Endodermal cell (in vitro differentiated cells): ENCODE measurements at regions not wholly inside any gene's neighbourhood (a gene's known extent, or its start where the extent isn't known, plus 50 kb on each side); places are given as distances from the start of the nearest gene placed in this dataset.

Experiments used
- DNase-seq: peaks from one replicate; pipeline ENCODE4 v3.0.0-alpha.2; 2017
- H3K27ac ChIP-seq: 2 replicates; pipeline ENCODE4 v1.5.1; 2013; ENCODE audit warnings: mild to moderate bottlenecking, low read depth, low read length, moderate library complexity
- H3K27me3 ChIP-seq: 2 replicates; pipeline ENCODE4 v1.6.1; 2013; ENCODE audit warnings: mild to moderate bottlenecking, low read length, moderate library complexity; ENCODE audit not compliant: insufficient read depth, control insufficient read depth, poor library complexity, severe bottlenecking
- H3K36me3 ChIP-seq: 2 replicates; pipeline ENCODE4 v1.7.0; 2013; ENCODE audit warnings: mild to moderate bottlenecking, low read length, moderate library complexity; ENCODE audit not compliant: control insufficient read depth, insufficient read depth
- H3K4me1 ChIP-seq: one replicate; pipeline ENCODE4 v1.7.0; 2013; ENCODE audit warnings: low read length; ENCODE audit not compliant: control insufficient read depth, insufficient read depth
- H3K4me3 ChIP-seq: 2 replicates; pipeline ENCODE4 v1.5.1; 2013; ENCODE audit warnings: mild to moderate bottlenecking, low read length, moderate library complexity
- H3K9ac ChIP-seq: 2 replicates; pipeline ENCODE4 v1.6.1; 2013; ENCODE audit warnings: mild to moderate bottlenecking, low read length, moderate library complexity; ENCODE audit not compliant: poor library complexity, severe bottlenecking; ENCODE audit errors: extremely low read depth
- H3K9me3 ChIP-seq: 2 replicates; pipeline ENCODE4 v1.6.1; 2013; ENCODE audit warnings: mild to moderate bottlenecking, low read length, moderate library complexity; ENCODE audit not compliant: control insufficient read depth
- H3K27ac Mint-ChIP-seq: 2 replicates; pipeline ENCODE4 v1.8.0; 2020; ENCODE audit warnings: mixed read lengths
- H3K27me3 Mint-ChIP-seq: 2 replicates; pipeline ENCODE4 v1.8.0; 2021; ENCODE audit warnings: mild to moderate bottlenecking, mixed read lengths; ENCODE audit not compliant: insufficient read depth
- H3K36me3 Mint-ChIP-seq: 2 replicates; pipeline ENCODE4 v1.8.0; 2020; ENCODE audit warnings: low read depth, mixed read lengths
- H3K4me1 Mint-ChIP-seq: 2 replicates; pipeline ENCODE4 v1.8.0; 2020; ENCODE audit warnings: mixed read lengths
- H3K4me3 Mint-ChIP-seq: 2 replicates; pipeline ENCODE4 v1.8.0; 2020; ENCODE audit warnings: mild to moderate bottlenecking, moderate library complexity, mixed read lengths
- H3K9me3 Mint-ChIP-seq: 2 replicates; pipeline ENCODE4 v1.8.0; 2020; ENCODE audit warnings: mild to moderate bottlenecking, mixed read lengths
- WGBS, 2 experiments: methylation state at CpG; one replicate each; pipeline versions ENCODE4 v1.1.5 to v1.1.7; 2013; ENCODE audit warnings: missing lambda C conversion rate in 2 of 2, mixed read lengths in 1 of 2; ENCODE audit not compliant: insufficient coverage in 1 of 2, insufficient read length in 1 of 2; 5-methylcytosine and 5-hydroxymethylcytosine counted together
- TF ChIP-seq, protein P1 (sequence below): fragments of 200-600 bp; sonication (generic); conservative IDR thresholded peaks from 2 replicates; pipeline ENCODE4 v1.5.0; 2021; ENCODE audit warnings: antibody characterized with exemption, mild to moderate bottlenecking

DNA sequence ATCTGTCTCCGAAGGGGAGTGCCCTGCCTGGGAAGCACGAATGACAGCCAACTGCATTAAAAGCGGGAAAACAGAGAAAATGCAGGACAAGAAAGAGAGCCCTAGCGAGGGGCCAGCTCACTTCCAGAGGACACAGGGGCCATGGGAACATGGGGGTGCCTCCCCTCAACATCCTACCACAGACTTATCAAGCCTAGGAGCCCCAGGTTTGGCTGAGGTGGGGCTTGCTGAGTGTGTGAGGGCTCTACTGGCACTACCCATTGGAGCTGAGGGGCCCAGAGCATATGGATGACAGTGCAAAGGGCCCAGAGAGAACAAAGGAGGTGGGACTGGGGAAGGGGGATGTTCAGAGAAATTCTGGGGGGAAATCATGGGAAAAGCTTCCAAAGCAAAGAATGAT is 101.8 kb downstream of the PJA1 start:
- Mint-ChIP-seq H3K27me3 (no peaks in the 10 kb centered on the region), H3K36me3 (no peaks in the 10 kb centered on the region), H3K4me3 (no peak overlapping the region), H3K4me1 (peaks cover 3% of the 10 kb centered on the region), H3K9me3 (peaks cover 66% of the 10 kb centered on the region), H3K27ac (no peak overlapping the region)
- H3K9me3 ChIP-seq, result no peaks in the 10 kb centered on the region
- peak; percentile 17 for DNase-seq
- no peak overlapping the region for H3K9ac ChIP-seq
- H3K27me3 ChIP-seq, result no peaks in the 10 kb centered on the region
- no peaks in the 10 kb centered on the region for H3K36me3 ChIP-seq
- H3K27ac ChIP-seq, result no peak overlapping the region
- H3K4me1 ChIP-seq, result peaks cover 2% of the 10 kb centered on the region
- 70 to 76% methylated on average over 2 to 4 of the region's 4 CpGs for WGBS, 2 experiments
- no peak overlapping the region for H3K4me3 ChIP-seq
- TF ChIP-seq, protein P1, sequence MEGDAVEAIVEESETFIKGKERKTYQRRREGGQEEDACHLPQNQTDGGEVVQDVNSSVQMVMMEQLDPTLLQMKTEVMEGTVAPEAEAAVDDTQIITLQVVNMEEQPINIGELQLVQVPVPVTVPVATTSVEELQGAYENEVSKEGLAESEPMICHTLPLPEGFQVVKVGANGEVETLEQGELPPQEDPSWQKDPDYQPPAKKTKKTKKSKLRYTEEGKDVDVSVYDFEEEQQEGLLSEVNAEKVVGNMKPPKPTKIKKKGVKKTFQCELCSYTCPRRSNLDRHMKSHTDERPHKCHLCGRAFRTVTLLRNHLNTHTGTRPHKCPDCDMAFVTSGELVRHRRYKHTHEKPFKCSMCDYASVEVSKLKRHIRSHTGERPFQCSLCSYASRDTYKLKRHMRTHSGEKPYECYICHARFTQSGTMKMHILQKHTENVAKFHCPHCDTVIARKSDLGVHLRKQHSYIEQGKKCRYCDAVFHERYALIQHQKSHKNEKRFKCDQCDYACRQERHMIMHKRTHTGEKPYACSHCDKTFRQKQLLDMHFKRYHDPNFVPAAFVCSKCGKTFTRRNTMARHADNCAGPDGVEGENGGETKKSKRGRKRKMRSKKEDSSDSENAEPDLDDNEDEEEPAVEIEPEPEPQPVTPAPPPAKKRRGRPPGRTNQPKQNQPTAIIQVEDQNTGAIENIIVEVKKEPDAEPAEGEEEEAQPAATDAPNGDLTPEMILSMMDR, result no peak

DNA sequence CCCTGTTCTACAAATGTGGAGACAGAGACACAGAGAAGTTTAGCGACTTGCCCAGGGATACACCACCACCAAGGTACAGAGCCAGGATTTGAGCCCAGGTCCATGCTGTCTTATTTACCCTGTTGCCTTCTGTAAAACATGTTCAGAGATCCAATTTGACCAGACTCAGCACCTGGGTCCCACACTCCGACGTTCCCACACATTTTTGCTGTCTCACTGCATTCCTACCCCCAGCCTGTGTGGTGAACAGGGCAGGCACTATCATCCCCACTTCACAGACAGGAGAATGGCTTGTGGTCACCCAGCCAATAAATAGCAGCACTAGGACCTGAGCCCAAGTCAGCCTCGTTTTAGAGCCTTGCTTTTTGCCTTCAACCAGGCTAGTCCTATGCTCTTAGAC is 102.8 kb downstream of the PJA1 start:
- WGBS, 2 experiments, result 67 to 80% methylated on average over 1 to 4 of the region's 4 CpGs
- Mint-ChIP-seq H3K27ac (no peak overlapping the region), H3K27me3 (no peaks in the 10 kb centered on the region), H3K36me3 (no peaks in the 10 kb centered on the region), H3K4me3 (no peak overlapping the region), H3K9me3 (peaks cover 57% of the 10 kb centered on the region), H3K4me1 (peaks cover 3% of the 10 kb centered on the region)
- Histone ChIP-seq H3K4me1 (peaks cover 2% of the 10 kb centered on the region), H3K9me3 (no peaks in the 10 kb centered on the region), H3K27ac (no peak overlapping the region), H3K4me3 (no peak overlapping the region), H3K27me3 (no peaks in the 10 kb centered on the region), H3K36me3 (no peaks in the 10 kb centered on the region), H3K9ac (no peak overlapping the region)
- TF ChIP-seq, protein P1, result no peak
- no peak for DNase-seq

DNA sequence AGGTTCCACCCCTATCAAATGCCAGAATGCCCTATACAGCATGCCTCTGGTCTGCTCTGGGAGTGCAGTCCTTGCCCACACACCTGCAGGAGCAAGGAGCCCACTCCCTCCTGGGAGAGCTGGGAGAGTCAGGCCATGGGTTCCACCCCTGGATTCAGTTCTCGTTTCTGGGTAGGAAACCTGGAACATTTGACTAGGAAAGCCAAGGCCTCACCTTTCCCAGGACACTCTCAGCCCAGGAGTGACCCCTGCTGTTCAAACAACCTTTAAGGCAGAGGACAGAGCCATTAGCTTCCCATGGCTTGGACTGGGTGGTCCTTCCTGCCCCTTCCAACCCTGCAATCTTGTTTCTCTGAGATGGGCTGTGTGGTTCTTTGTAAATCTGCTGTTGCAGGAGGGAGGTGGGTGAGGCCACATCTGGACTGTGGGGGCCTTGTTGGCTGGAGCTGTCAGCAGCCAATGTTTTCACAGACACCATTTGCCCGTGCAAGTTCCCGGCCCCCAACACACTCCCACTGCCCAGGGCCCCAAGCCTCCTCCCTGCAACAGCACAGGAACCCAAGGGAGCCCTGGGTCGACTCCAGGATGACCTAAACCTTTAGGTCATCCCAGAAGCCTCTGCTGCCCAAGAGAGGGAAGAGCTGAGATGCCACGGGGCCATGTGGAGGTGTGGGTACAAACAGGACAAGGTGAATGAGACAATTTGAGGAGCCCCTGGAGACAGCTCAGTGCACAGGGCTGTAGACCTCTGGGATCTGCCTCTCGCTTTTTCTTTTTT is 104.4 kb downstream of the PJA1 start:
- no peak overlapping the region for H3K4me3 Mint-ChIP-seq
- no peak overlapping the region for H3K4me3 ChIP-seq
- no peaks in the 10 kb centered on the region for H3K36me3 Mint-ChIP-seq
- DNase-seq, result peak; percentile 81
- H3K27me3 ChIP-seq, result no peaks in the 10 kb centered on the region
- H3K9me3 Mint-ChIP-seq, result peaks cover 50% of the 10 kb centered on the region
- no peak overlapping the region for H3K9ac ChIP-seq
- H3K27me3 Mint-ChIP-seq, result no peaks in the 10 kb centered on the region
- no peaks in the 10 kb centered on the region for H3K9me3 ChIP-seq
- 83% methylated on average over 5 of the region's 6 CpGs; no CpG with 5 or more reads in 1 of the 2 experiments for WGBS, 2 experiments
- H3K4me1 Mint-ChIP-seq, result no peaks in the 10 kb centered on the region
- no peak overlapping the region for H3K27ac ChIP-seq
- H3K4me1 ChIP-seq, result peaks cover 2% of the 10 kb centered on the region
- no peaks in the 10 kb centered on the region for H3K36me3 ChIP-seq
- no peak overlapping the region for H3K27ac Mint-ChIP-seq
- TF ChIP-seq, protein P1, result peak; percentile 61
